NAMALWA (cell line): ENCODE measurements at regions not wholly inside any gene's neighbourhood (a gene's known extent, or its start where the extent isn't known, plus 50 kb on each side); places are given as distances from the start of the nearest gene placed in this dataset.

Experiments used
- DNase-seq: peaks from one replicate; pipeline ENCODE4 v3.0.0-alpha.2; 2015; ENCODE audit warnings: low spot score

- no peak for DNase-seq
Measured at GRCh38 chr1:238281418-238281817, 390.7 kb upstream of the ZP4 start.

GRCh38 chr1:238279694-238280380 is 389.1 kb upstream of the ZP4 start:
- no peak for DNase-seq

- no peak for DNase-seq
Measured at GRCh38 chr1:238272145-238272544, 381.4 kb upstream of the ZP4 start.

- no peak for DNase-seq
Measured at GRCh38 chr1:238265866-238266265, 375.1 kb upstream of the ZP4 start.

- DNase-seq: no peak
Measured at GRCh38 chr1:238264951-238265350, 374.2 kb upstream of the ZP4 start.

- DNase-seq: no peak
Measured at GRCh38 chr1:238258510-238258909, 367.8 kb upstream of the ZP4 start.

- no peak for DNase-seq
Measured at GRCh38 chr1:238257018-238257621, 366.4 kb upstream of the ZP4 start.

GRCh38 chr1:238254935-238255334 is 364.2 kb upstream of the ZP4 start:
- DNase-seq: no peak

- peak; percentile 60 for DNase-seq
Measured at GRCh38 chr1:238252033-238252802, 361.5 kb upstream of the ZP4 start.

GRCh38 chr1:238248356-238248755 is 357.6 kb upstream of the ZP4 start:
- no peak for DNase-seq

- no peak for DNase-seq
Measured at GRCh38 chr1:238242181-238242580, 351.5 kb upstream of the ZP4 start.

GRCh38 chr1:238241607-238242006 is 350.9 kb upstream of the ZP4 start:
- DNase-seq: no peak

GRCh38 chr1:238239343-238239742 is 348.6 kb upstream of the ZP4 start:
- DNase-seq: no peak

GRCh38 chr1:238233966-238234365 is 343.2 kb upstream of the ZP4 start:
- no peak for DNase-seq

GRCh38 chr1:238232084-238232710 is 341.5 kb upstream of the ZP4 start:
- DNase-seq: no peak

GRCh38 chr1:238226810-238227209 is 336.1 kb upstream of the ZP4 start:
- no peak for DNase-seq

- DNase-seq: no peak
Measured at GRCh38 chr1:238223076-238223640, 332.4 kb upstream of the ZP4 start.

- no peak for DNase-seq
Measured at GRCh38 chr1:238221738-238222137, 331.0 kb upstream of the ZP4 start.

GRCh38 chr1:238214449-238214848 is 323.7 kb upstream of the ZP4 start:
- no peak for DNase-seq

- DNase-seq: no peak
Measured at GRCh38 chr1:238205045-238205662, 314.4 kb upstream of the ZP4 start.

- no peak for DNase-seq
Measured at GRCh38 chr1:238201992-238202391, 311.3 kb upstream of the ZP4 start.

GRCh38 chr1:238199325-238199724 is 308.6 kb upstream of the ZP4 start:
- DNase-seq: no peak
